HCT116 (cell line): ENCODE measurements at regions not wholly inside any gene's neighbourhood (a gene's known extent, or its start where the extent isn't known, plus 50 kb on each side); places are given as distances from the start of the nearest gene placed in this dataset.

Experiments
- ATAC-seq: fragments of 200-7000 bp; cut with Tn5 transposase; 2 replicates; pipeline ENCODE4 v1.9.1; 2020; ENCODE audit warnings: mild to moderate bottlenecking, moderate library complexity
- BruUV-seq: library from RNA; stranded (reverse); fragments of 400-500 nt; replicated peaks from 2 replicates; lab custom pipeline; 2021; lab: Mats Ljungman, UMichigan
- CTCF ChIA-PET: fragments of 300-600 bp; sonication (Branson Sonifier 250); formaldehyde crosslinking; loops from one replicate; lab custom pipeline; 2021; ENCODE audit warnings: antibody characterized with exemption; lab: Charles Lee
- POLR2A ChIA-PET: fragments of 300-600, 350-600 bp; sonication (Branson Sonifier 250); formaldehyde crosslinking; loops from one replicate; lab custom pipeline; 2021; ENCODE audit warnings: antibody characterized with exemption; lab: Charles Lee
- RAD21 ChIA-PET, 2 experiments: fragments of 300-600 bp; sonication (Branson Sonifier 250); formaldehyde crosslinking; loops; one replicate each; lab custom pipeline; 2023; ENCODE audit warnings: low total read pairs in 2 of 2; ENCODE audit not compliant: uncharacterized antibody in 2 of 2, unreplicated experiment in 2 of 2, low non-redundant PET in 1 of 2; lab: Charles Lee
- DNase-seq: peaks from one replicate; pipeline ENCODE4 v3.0.0-alpha.2; 2010; ENCODE audit warnings: low read depth, low spot score
- H2AFZ ChIP-seq: fragments of 200-600 bp; shearing (Covaris generic), sonication (generic); 2 replicates; pipeline ENCODE4 v1.6.1; 2017; ENCODE audit warnings: low read depth, mixed run types, mixed read lengths, antibody characterized with exemption, low read length; ENCODE audit not compliant: poor library complexity, severe bottlenecking
- H3K27ac ChIP-seq: 2 replicates; pipeline ENCODE4 v1.5.1; 2012; ENCODE audit warnings: low read depth, low read length
- H3K27me3 ChIP-seq: fragments of 200-600 bp; sonication (generic); 2 replicates; pipeline ENCODE4 v1.6.1; 2016; ENCODE audit warnings: mixed run types, low read length, mixed read lengths; ENCODE audit not compliant: insufficient read depth
- H3K36me3 ChIP-seq, 2 experiments: fragments of 200-500 bp in 1 of 2; fragments of 200-600 bp in 1 of 2; sonication (Bioruptor generic) in 1 of 2; sonication (generic) in 1 of 2; 2 replicates each; pipeline versions ENCODE4 v1.5.1 to v1.6.1; 2014 to 2016; ENCODE audit warnings: low read length in 2 of 2, inconsistent platforms in 1 of 2, mixed read lengths in 1 of 2, mixed run types in 1 of 2; ENCODE audit not compliant: insufficient read depth in 2 of 2, control insufficient read depth in 1 of 2
- H3K4me1 ChIP-seq, 2 experiments: fragments of 200-600 bp in 1 of 2; sonication (generic) in 1 of 2; 2 replicates each; pipeline versions ENCODE4 v1.5.1 to v1.6.1; 2012 to 2017; ENCODE audit warnings: low read length in 2 of 2, inconsistent platforms in 1 of 2, mild to moderate bottlenecking in 1 of 2, mixed read lengths in 1 of 2, mixed run types in 1 of 2, moderate library complexity in 1 of 2; ENCODE audit not compliant: insufficient read depth in 2 of 2, control insufficient read depth in 1 of 2
- H3K4me2 ChIP-seq: fragments of 200-600 bp; sonication (generic); 2 replicates; pipeline ENCODE4 v1.6.1; 2017; ENCODE audit warnings: mixed run types, low read length, mixed read lengths
- H3K4me3 ChIP-seq, 2 experiments: fragments of 200-600 bp in 1 of 2; sonication (generic) in 1 of 2; replicated peaks in 1 of 2; 2 replicates each; pipeline ENCODE4 v1.5.1; 2011 to 2016; ENCODE audit warnings: low read length in 2 of 2, control low read depth in 1 of 2, low read depth in 1 of 2, mild to moderate bottlenecking in 1 of 2, mixed read lengths in 1 of 2, mixed run types in 1 of 2
- H3K79me2 ChIP-seq: fragments of 200-600 bp; sonication (generic); 2 replicates; pipeline ENCODE4 v1.6.1; 2017; ENCODE audit warnings: mild to moderate bottlenecking, mixed run types, low read length, moderate library complexity, mixed read lengths; ENCODE audit not compliant: insufficient read depth
- H3K9ac ChIP-seq: fragments of 200-600 bp; sonication (generic); 2 replicates; pipeline ENCODE4 v1.6.1; 2016; ENCODE audit warnings: low read length, mixed read lengths
- H3K9me2 ChIP-seq: fragments of 200-600 bp; sonication (generic), shearing (Covaris generic); 2 replicates; pipeline ENCODE4 v1.6.1; 2017; ENCODE audit warnings: mixed run types, mild to moderate bottlenecking, moderate library complexity; ENCODE audit not compliant: insufficient read depth
- H3K9me3 ChIP-seq, 2 experiments: fragments of 200-500 bp in 1 of 2; fragments of 200-600 bp in 1 of 2; sonication (Bioruptor generic) in 1 of 2; sonication (generic) in 1 of 2; 2 replicates each; pipeline ENCODE4 v1.6.1; 2014 to 2017; ENCODE audit warnings: low read length in 2 of 2, mixed read lengths in 2 of 2, inconsistent platforms in 1 of 2, low read depth in 1 of 2, mild to moderate bottlenecking in 1 of 2, mixed run types in 1 of 2, moderate library complexity in 1 of 2; ENCODE audit not compliant: control insufficient read depth in 1 of 2, insufficient read depth in 1 of 2
- H4K20me1 ChIP-seq: fragments of 200-600 bp; sonication (generic), shearing (Covaris generic); 2 replicates; pipeline ENCODE4 v1.6.1; 2017; ENCODE audit warnings: mixed run types, mild to moderate bottlenecking, moderate library complexity; ENCODE audit not compliant: insufficient read depth
- CBX3 ChIP-seq: IDR thresholded peaks from 2 replicates; pipeline ENCODE4 v1.6.1; 2012; ENCODE audit warnings: low read depth
- CEBPB ChIP-seq: IDR thresholded peaks from 2 replicates; pipeline ENCODE4 v1.6.1; 2012; ENCODE audit warnings: low read depth
- EGR1 ChIP-seq: IDR thresholded peaks from 2 replicates; pipeline ENCODE4 v1.6.1; 2012; ENCODE audit warnings: low read depth
- ELF1 ChIP-seq: IDR thresholded peaks from 2 replicates; pipeline ENCODE4 v1.6.1; 2012; ENCODE audit warnings: low read depth, borderline replicate concordance
- EZH2 ChIP-seq: fragments of 200-600 bp; sonication (generic); IDR thresholded peaks from 2 replicates; pipeline ENCODE4 v1.6.1; 2017; ENCODE audit warnings: antibody characterized with exemption, mixed run types
- EZH2phosphoT487 ChIP-seq: fragments of 200-600 bp; IDR thresholded peaks from 2 replicates; pipeline ENCODE4 v1.6.1; 2018; ENCODE audit warnings: antibody characterized with exemption, borderline replicate concordance
- FOSL1 ChIP-seq: IDR thresholded peaks from 2 replicates; pipeline ENCODE4 v1.6.1; 2012; ENCODE audit warnings: low read depth
- JUND ChIP-seq: IDR thresholded peaks from 2 replicates; pipeline ENCODE4 v1.6.1; 2012
- POLR2AphosphoS5 ChIP-seq: IDR thresholded peaks from 2 replicates; pipeline ENCODE4 v1.6.1; 2011; ENCODE audit warnings: mild to moderate bottlenecking, low read depth, low read length, moderate library complexity
- RAD21 ChIP-seq: IDR thresholded peaks from 2 replicates; pipeline ENCODE4 v1.6.1; 2012; ENCODE audit warnings: low read depth, mild to moderate bottlenecking
- SP1 ChIP-seq: IDR thresholded peaks from 2 replicates; pipeline ENCODE4 v1.6.1; 2012; ENCODE audit warnings: low read depth
- TCF7L2 ChIP-seq: IDR thresholded peaks from 2 replicates; pipeline ENCODE4 v1.7.0; 2011; ENCODE audit warnings: borderline replicate concordance, inconsistent platforms; ENCODE audit not compliant: insufficient read depth, insufficient read length; ENCODE audit errors: extremely low read depth
- YY1 ChIP-seq: IDR thresholded peaks from 2 replicates; pipeline ENCODE4 v1.6.1; 2011; ENCODE audit warnings: low read length, low read depth, moderate library complexity, mild to moderate bottlenecking; ENCODE audit not compliant: insufficient replicate concordance; ENCODE audit errors: extremely low read depth
- ZFX ChIP-seq: fragments of 450-650 bp; IDR thresholded peaks from 2 replicates; pipeline ENCODE4 v1.6.1; 2017
- ZNF274 ChIP-seq: fragments of 200-500 bp; sonication (Bioruptor generic); IDR thresholded peaks from 2 replicates; pipeline ENCODE4 v1.6.1; 2014; ENCODE audit warnings: mild to moderate bottlenecking, low read depth, low read length, inconsistent platforms
- intact Hi-C: fragments of 100-400 bp; cut with micrococcal nuclease; formaldehyde crosslinking; loops from 2 replicates; pipeline ENCODE4 v1.10.0; 2022
- TF ChIP-seq, protein P1 (sequence below): IDR thresholded peaks from 2 replicates; pipeline ENCODE4 v1.6.1; 2012
- TF ChIP-seq, protein P2 (sequence below): IDR thresholded peaks from 2 replicates; pipeline ENCODE4 v1.6.1; 2012
- TF ChIP-seq, protein P3 (sequence below), 3 experiments: fragments of 200-600 bp in 1 of 3; sonication (generic) in 1 of 3; IDR thresholded peaks in 2 of 3; conservative IDR thresholded peaks in 1 of 3; 2 replicates each; pipeline ENCODE4 v1.5.1; 2012 to 2017; ENCODE audit warnings: low read depth in 2 of 3, low read length in 2 of 3, antibody characterized with exemption in 1 of 3, borderline replicate concordance in 1 of 3, control low read depth in 1 of 3, mild to moderate bottlenecking in 1 of 3, mixed read lengths in 1 of 3, mixed run types in 1 of 3, moderate library complexity in 1 of 3; ENCODE audit not compliant: insufficient read depth in 1 of 3
- TF ChIP-seq, protein P4 (sequence below): IDR thresholded peaks from 2 replicates; pipeline ENCODE4 v1.6.1; 2011; ENCODE audit warnings: mild to moderate bottlenecking, low read length, moderate library complexity; ENCODE audit not compliant: insufficient replicate concordance; ENCODE audit errors: extremely low read depth
- TF ChIP-seq, protein P5 (sequence below): IDR thresholded peaks from 2 replicates; pipeline ENCODE4 v1.6.1; 2012; ENCODE audit warnings: low read depth

DNA sequence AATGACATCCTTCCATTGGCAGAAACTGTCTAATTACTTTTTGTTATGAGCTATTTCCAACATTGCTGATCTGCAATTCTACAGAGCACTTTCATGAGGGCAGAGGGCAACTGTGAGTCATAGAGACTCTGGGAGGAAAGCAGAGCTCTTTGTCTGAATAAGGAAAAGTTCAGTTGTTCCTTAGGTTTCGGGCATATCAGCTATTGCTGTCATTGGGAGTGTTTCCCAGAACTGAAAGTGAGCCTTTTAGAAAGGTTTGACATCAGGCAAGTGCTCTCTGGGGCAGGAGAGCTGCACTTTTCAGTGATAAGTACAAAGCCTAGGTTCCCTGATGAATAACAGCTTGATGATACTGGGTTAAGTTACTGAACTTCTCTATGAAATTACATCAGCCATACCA lies 119.2 kb upstream of the EDNRA start:
- Histone ChIP-seq H3K4me3 (0 out of 4 replicates have a peak overlapping the region, but pooled peaks of 1 of the 2 experiments have one; percentile 5), H3K79me2 (no peaks in the 10 kb centered on the region), H2AFZ (peak overlapping the region; percentile 81), H3K9me2 (no peaks in the 10 kb centered on the region), H3K27ac (no peak overlapping the region), H3K4me1 (peaks cover 7 to 21% of the 10 kb centered on the region in 2 experiments; a peak in 3 of 4 replicates), H3K9ac (no peak overlapping the region), H3K36me3 (no peaks in the 10 kb centered on the region), H3K27me3 (no peaks in the 10 kb centered on the region), H3K4me2 (peak overlapping the region; percentile 45), H3K9me3 (no peaks in the 10 kb centered on the region), H4K20me1 (no peaks in the 10 kb centered on the region)
- ChIA-PET RAD21 (no interaction called here), CTCF (interaction anchor here (1.0 to 1.6 kb wide), 4 partner anchors 9 to 265 kb away, joined by 3 to 4 read pairs (median 4); no protein-coding TSS in a partner anchor), POLR2A (interaction anchor here (0.7 to 2.2 kb wide), 3 partner anchors 9 to 200 kb away, joined by 3 to 11 read pairs (median 6); no protein-coding TSS in a partner anchor)
- BruUV-seq = no TSS peak
- intact Hi-C loops = no loop called here
- DNase-seq = peak; percentile 61
- ATAC-seq = peak; percentile 81
- peak; percentile 76 for TF ChIP-seq FOSL1
- TF ChIP-seq RAD21 = no peak
- TF ChIP-seq CEBPB = peak; percentile 45; the same call in 1 of the 2 replicates
- TF ChIP-seq, protein P1, sequence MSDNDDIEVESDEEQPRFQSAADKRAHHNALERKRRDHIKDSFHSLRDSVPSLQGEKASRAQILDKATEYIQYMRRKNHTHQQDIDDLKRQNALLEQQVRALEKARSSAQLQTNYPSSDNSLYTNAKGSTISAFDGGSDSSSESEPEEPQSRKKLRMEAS = no peak; the same call in 1 of the 2 replicates
- TF ChIP-seq SP1 = peak; percentile 58; the same call in 1 of the 2 replicates
- TF ChIP-seq POLR2AphosphoS5 = peak; percentile 18; the same call in 1 of the 2 replicates
- TF ChIP-seq JUND = peak; percentile 59
- TF ChIP-seq, protein P2, sequence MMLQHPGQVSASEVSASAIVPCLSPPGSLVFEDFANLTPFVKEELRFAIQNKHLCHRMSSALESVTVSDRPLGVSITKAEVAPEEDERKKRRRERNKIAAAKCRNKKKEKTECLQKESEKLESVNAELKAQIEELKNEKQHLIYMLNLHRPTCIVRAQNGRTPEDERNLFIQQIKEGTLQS = no peak
- no peak for TF ChIP-seq EGR1
- peak; percentile 45; the same call in 1 of the 2 replicates for TF ChIP-seq CBX3
- TF ChIP-seq, protein P3, sequence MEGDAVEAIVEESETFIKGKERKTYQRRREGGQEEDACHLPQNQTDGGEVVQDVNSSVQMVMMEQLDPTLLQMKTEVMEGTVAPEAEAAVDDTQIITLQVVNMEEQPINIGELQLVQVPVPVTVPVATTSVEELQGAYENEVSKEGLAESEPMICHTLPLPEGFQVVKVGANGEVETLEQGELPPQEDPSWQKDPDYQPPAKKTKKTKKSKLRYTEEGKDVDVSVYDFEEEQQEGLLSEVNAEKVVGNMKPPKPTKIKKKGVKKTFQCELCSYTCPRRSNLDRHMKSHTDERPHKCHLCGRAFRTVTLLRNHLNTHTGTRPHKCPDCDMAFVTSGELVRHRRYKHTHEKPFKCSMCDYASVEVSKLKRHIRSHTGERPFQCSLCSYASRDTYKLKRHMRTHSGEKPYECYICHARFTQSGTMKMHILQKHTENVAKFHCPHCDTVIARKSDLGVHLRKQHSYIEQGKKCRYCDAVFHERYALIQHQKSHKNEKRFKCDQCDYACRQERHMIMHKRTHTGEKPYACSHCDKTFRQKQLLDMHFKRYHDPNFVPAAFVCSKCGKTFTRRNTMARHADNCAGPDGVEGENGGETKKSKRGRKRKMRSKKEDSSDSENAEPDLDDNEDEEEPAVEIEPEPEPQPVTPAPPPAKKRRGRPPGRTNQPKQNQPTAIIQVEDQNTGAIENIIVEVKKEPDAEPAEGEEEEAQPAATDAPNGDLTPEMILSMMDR (IDR thresholded peaks at IDR 0.05 in 2 of 3, conservative IDR thresholded peaks at IDR 0.05 in 1 of 3; ENCODE audit: borderline replicate concordance in 1 of 3, insufficient read depth in 1 of 3, low read depth in 2 of 3, low read length in 2 of 3) = no peak
- TF ChIP-seq ELF1 = no peak
- no peak for TF ChIP-seq ZNF274
- no peak for TF ChIP-seq TCF7L2
- TF ChIP-seq EZH2phosphoT487 = no peak
- TF ChIP-seq EZH2 = no peak
- no peak for TF ChIP-seq ZFX
- TF ChIP-seq, protein P4, sequence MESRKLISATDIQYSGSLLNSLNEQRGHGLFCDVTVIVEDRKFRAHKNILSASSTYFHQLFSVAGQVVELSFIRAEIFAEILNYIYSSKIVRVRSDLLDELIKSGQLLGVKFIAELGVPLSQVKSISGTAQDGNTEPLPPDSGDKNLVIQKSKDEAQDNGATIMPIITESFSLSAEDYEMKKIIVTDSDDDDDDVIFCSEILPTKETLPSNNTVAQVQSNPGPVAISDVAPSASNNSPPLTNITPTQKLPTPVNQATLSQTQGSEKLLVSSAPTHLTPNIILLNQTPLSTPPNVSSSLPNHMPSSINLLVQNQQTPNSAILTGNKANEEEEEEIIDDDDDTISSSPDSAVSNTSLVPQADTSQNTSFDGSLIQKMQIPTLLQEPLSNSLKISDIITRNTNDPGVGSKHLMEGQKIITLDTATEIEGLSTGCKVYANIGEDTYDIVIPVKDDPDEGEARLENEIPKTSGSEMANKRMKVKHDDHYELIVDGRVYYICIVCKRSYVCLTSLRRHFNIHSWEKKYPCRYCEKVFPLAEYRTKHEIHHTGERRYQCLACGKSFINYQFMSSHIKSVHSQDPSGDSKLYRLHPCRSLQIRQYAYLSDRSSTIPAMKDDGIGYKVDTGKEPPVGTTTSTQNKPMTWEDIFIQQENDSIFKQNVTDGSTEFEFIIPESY = no peak
- TF ChIP-seq, protein P5, sequence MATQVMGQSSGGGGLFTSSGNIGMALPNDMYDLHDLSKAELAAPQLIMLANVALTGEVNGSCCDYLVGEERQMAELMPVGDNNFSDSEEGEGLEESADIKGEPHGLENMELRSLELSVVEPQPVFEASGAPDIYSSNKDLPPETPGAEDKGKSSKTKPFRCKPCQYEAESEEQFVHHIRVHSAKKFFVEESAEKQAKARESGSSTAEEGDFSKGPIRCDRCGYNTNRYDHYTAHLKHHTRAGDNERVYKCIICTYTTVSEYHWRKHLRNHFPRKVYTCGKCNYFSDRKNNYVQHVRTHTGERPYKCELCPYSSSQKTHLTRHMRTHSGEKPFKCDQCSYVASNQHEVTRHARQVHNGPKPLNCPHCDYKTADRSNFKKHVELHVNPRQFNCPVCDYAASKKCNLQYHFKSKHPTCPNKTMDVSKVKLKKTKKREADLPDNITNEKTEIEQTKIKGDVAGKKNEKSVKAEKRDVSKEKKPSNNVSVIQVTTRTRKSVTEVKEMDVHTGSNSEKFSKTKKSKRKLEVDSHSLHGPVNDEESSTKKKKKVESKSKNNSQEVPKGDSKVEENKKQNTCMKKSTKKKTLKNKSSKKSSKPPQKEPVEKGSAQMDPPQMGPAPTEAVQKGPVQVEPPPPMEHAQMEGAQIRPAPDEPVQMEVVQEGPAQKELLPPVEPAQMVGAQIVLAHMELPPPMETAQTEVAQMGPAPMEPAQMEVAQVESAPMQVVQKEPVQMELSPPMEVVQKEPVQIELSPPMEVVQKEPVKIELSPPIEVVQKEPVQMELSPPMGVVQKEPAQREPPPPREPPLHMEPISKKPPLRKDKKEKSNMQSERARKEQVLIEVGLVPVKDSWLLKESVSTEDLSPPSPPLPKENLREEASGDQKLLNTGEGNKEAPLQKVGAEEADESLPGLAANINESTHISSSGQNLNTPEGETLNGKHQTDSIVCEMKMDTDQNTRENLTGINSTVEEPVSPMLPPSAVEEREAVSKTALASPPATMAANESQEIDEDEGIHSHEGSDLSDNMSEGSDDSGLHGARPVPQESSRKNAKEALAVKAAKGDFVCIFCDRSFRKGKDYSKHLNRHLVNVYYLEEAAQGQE = no peak
- no peak for TF ChIP-seq YY1
